ENCODE measurements at regions not wholly inside any gene's neighbourhood (a gene's known extent, or its start where the extent isn't known, plus 50 kb on each side); places are given as distances from the start of the nearest gene placed in this dataset.

GRCh38 chr10:9636216-9636615 lies 1381.5 kb upstream of the CELF2 start:
- Histone ChIP-seq H3K79me2 (ENCODE audit: low read depth) (no peaks in the 10 kb centered on the region), H3K4me2 (no peak overlapping the region), H4K20me1 (ENCODE audit: low read depth) (no peaks in the 10 kb centered on the region), H3K36me3 (no peaks in the 10 kb centered on the region), H2AFZ (replicated peaks) (no peak overlapping the region), H3K27ac (no peak overlapping the region), H3K4me3 (no peak overlapping the region), H3K9me3 (ENCODE audit: low read depth) (no peaks in the 10 kb centered on the region), H3K9ac (no peak overlapping the region), H3F3A (ENCODE audit: low read depth) (no peaks in the 10 kb centered on the region), H3K27me3 (no peaks in the 10 kb centered on the region), H3K4me1 (no peaks in the 10 kb centered on the region)
- Mint-ChIP-seq H3K4me1 (no peaks in the 10 kb centered on the region), H3K27me3 (ENCODE audit: insufficient read depth, low read depth) (no peaks in the 10 kb centered on the region), H3K4me3 (no peak overlapping the region), H3K9me3 (no peaks in the 10 kb centered on the region), H3K27ac (no peak overlapping the region), H3K36me3 (no peaks in the 10 kb centered on the region)
- no peak for TF ChIP-seq EZH2 (IDR thresholded peaks at IDR 0.05)
- no peak for DNase-seq (ENCODE audit: low spot score)

- H3K27ac Mint-ChIP-seq: no peak overlapping the region
- Histone ChIP-seq H3K4me3 (no peak overlapping the region), H3K36me3 (no peaks in the 10 kb centered on the region), H3K27me3 (no peaks in the 10 kb centered on the region), H3K79me2 (ENCODE audit: low read depth) (no peaks in the 10 kb centered on the region), H3K27ac (no peak overlapping the region), H3K9ac (no peak overlapping the region), H2AFZ (replicated peaks) (no peak overlapping the region), H3K4me2 (no peak overlapping the region), H3F3A (ENCODE audit: low read depth) (no peaks in the 10 kb centered on the region), H3K9me3 (ENCODE audit: low read depth) (peaks cover 6% of the 10 kb centered on the region), H3K4me1 (peaks cover 8% of the 10 kb centered on the region), H4K20me1 (ENCODE audit: low read depth) (no peaks in the 10 kb centered on the region)
- peaks cover 17% of the 10 kb centered on the region for H3K9me3 Mint-ChIP-seq
- TF ChIP-seq CTCF (IDR thresholded peaks at IDR 0.05): no peak
- no peak for TF ChIP-seq EZH2phosphoT487 (IDR thresholded peaks at IDR 0.05)
- no peak for TF ChIP-seq EZH2 (IDR thresholded peaks at IDR 0.05)
- DNase-seq (ENCODE audit: low spot score): no peak
- no peak overlapping the region for H3K4me3 Mint-ChIP-seq
- H3K36me3 Mint-ChIP-seq: no peaks in the 10 kb centered on the region
- H3K27me3 Mint-ChIP-seq (ENCODE audit: insufficient read depth, low read depth): no peaks in the 10 kb centered on the region
- H3K4me1 Mint-ChIP-seq: no peaks in the 10 kb centered on the region
These were observed 1373.9 kb upstream of the CELF2 start for GRCh38 chr10:9643782-9644181.

GRCh38 chr10:9645404-9645803 lies 1372.3 kb upstream of the CELF2 start:
- H2AFZ ChIP-seq (replicated peaks): no peak overlapping the region
- H3K4me3 ChIP-seq: no peak overlapping the region
- no peak overlapping the region for H3K4me2 ChIP-seq
- H3K27me3 Mint-ChIP-seq (ENCODE audit: insufficient read depth, low read depth): no peaks in the 10 kb centered on the region
- no peaks in the 10 kb centered on the region for H3K4me1 Mint-ChIP-seq
- no peaks in the 10 kb centered on the region for H3K36me3 ChIP-seq
- H3K36me3 Mint-ChIP-seq: no peaks in the 10 kb centered on the region
- H3K9me3 ChIP-seq (ENCODE audit: low read depth): peaks cover 6% of the 10 kb centered on the region
- DNase-seq (ENCODE audit: low spot score): no peak
- peaks cover 8% of the 10 kb centered on the region for H3K4me1 ChIP-seq
- no peak overlapping the region for H3K27ac ChIP-seq
- no peaks in the 10 kb centered on the region for H4K20me1 ChIP-seq (ENCODE audit: low read depth)
- TF ChIP-seq EZH2phosphoT487 (IDR thresholded peaks at IDR 0.05) (no peak), CTCF (IDR thresholded peaks at IDR 0.05) (no peak), EZH2 (IDR thresholded peaks at IDR 0.05) (no peak)
- H3K4me3 Mint-ChIP-seq: no peak overlapping the region
- no peak overlapping the region for H3K9ac ChIP-seq
- no peaks in the 10 kb centered on the region for H3K79me2 ChIP-seq (ENCODE audit: low read depth)
- no peaks in the 10 kb centered on the region for H3K27me3 ChIP-seq
- H3F3A ChIP-seq (ENCODE audit: low read depth): no peaks in the 10 kb centered on the region
- no peak overlapping the region for H3K27ac Mint-ChIP-seq
- H3K9me3 Mint-ChIP-seq: peaks cover 17% of the 10 kb centered on the region

- DNase-seq (ENCODE audit: low spot score): no peak
- no peaks in the 10 kb centered on the region for H3K36me3 Mint-ChIP-seq
- Histone ChIP-seq H3K27ac (no peak overlapping the region), H3K79me2 (ENCODE audit: low read depth) (no peaks in the 10 kb centered on the region), H3K4me2 (no peak overlapping the region), H2AFZ (replicated peaks) (no peak overlapping the region), H3K27me3 (no peaks in the 10 kb centered on the region), H4K20me1 (ENCODE audit: low read depth) (no peaks in the 10 kb centered on the region), H3K4me1 (peaks cover 8% of the 10 kb centered on the region), H3K9me3 (ENCODE audit: low read depth) (peaks cover 6% of the 10 kb centered on the region), H3K4me3 (no peak overlapping the region), H3K36me3 (no peaks in the 10 kb centered on the region), H3K9ac (no peak overlapping the region), H3F3A (ENCODE audit: low read depth) (no peaks in the 10 kb centered on the region)
- no peak overlapping the region for H3K4me3 Mint-ChIP-seq
- no peak overlapping the region for H3K27ac Mint-ChIP-seq
- TF ChIP-seq EZH2phosphoT487 (IDR thresholded peaks at IDR 0.05) (no peak), CTCF (IDR thresholded peaks at IDR 0.05) (no peak), EZH2 (IDR thresholded peaks at IDR 0.05) (no peak)
- no peaks in the 10 kb centered on the region for H3K4me1 Mint-ChIP-seq
- H3K9me3 Mint-ChIP-seq: peaks cover 17% of the 10 kb centered on the region
- H3K27me3 Mint-ChIP-seq (ENCODE audit: insufficient read depth, low read depth): no peaks in the 10 kb centered on the region
These were observed 1371.6 kb upstream of the CELF2 start for GRCh38 chr10:9645928-9646600.

Measured in neural progenitor cell (in vitro differentiated cells).